ENCODE measurements at regions not wholly inside any gene's neighbourhood (a gene's known extent, or its start where the extent isn't known, plus 50 kb on each side); places are given as distances from the start of the nearest gene placed in this dataset.
"Not testable (repeated sequence)": the region's sequence is repeated elsewhere in the genome, so short reads cannot be mapped to it uniquely, and the experiment has no call there.

- no peak for DNase-seq (ENCODE audit: low read depth)
Observed at GRCh38 chr2:82233806-82234205, 1929.3 kb upstream of the LRRTM1 start.

- no peak for DNase-seq (ENCODE audit: low read depth)
Observed at GRCh38 chr2:82230406-82230805, 1925.9 kb upstream of the LRRTM1 start.

- DNase-seq (ENCODE audit: low read depth) = no peak
Observed at GRCh38 chr2:82226441-82226840, 1921.9 kb upstream of the LRRTM1 start.

- DNase-seq (ENCODE audit: low read depth) = no peak
Observed at GRCh38 chr2:82224301-82224940, 1919.9 kb upstream of the LRRTM1 start.

- DNase-seq (ENCODE audit: low read depth) = no peak
Observed at GRCh38 chr2:82215212-82215611, 1910.7 kb upstream of the LRRTM1 start.

- no peak for DNase-seq (ENCODE audit: low read depth)
Observed at GRCh38 chr2:82199493-82199852, 1894.9 kb upstream of the LRRTM1 start.

- DNase-seq (ENCODE audit: low read depth) = no peak
Observed at GRCh38 chr2:82198809-82199492, 1894.4 kb upstream of the LRRTM1 start.

- no peak for DNase-seq (ENCODE audit: low read depth)
Observed at GRCh38 chr2:82182270-82182669, 1877.7 kb upstream of the LRRTM1 start.

GRCh38 chr2:82175210-82175609, 1870.7 kb upstream of the LRRTM1 start:
- not testable (repeated sequence) for DNase-seq (ENCODE audit: low read depth)

GRCh38 chr2:82172483-82172882, 1867.9 kb upstream of the LRRTM1 start:
- no peak for DNase-seq (ENCODE audit: low read depth)

GRCh38 chr2:82169379-82169778, 1864.8 kb upstream of the LRRTM1 start:
- DNase-seq (ENCODE audit: low read depth) = no peak

- DNase-seq (ENCODE audit: low read depth) = no peak
Observed at GRCh38 chr2:82165377-82165776, 1860.8 kb upstream of the LRRTM1 start.

- no peak for DNase-seq (ENCODE audit: low read depth)
Observed at GRCh38 chr2:82158150-82158549, 1853.6 kb upstream of the LRRTM1 start.

- DNase-seq (ENCODE audit: low read depth) = no peak
Observed at GRCh38 chr2:82155469-82155868, 1850.9 kb upstream of the LRRTM1 start.

- no peak for DNase-seq (ENCODE audit: low read depth)
Observed at GRCh38 chr2:82143343-82143742, 1838.8 kb upstream of the LRRTM1 start.

- DNase-seq (ENCODE audit: low read depth) = no peak
Observed at GRCh38 chr2:82139979-82140611, 1835.5 kb upstream of the LRRTM1 start.

GRCh38 chr2:82137441-82137840, 1832.9 kb upstream of the LRRTM1 start:
- no peak for DNase-seq (ENCODE audit: low read depth)

- DNase-seq (ENCODE audit: low read depth) = no peak
Observed at GRCh38 chr2:82128051-82128450, 1823.5 kb upstream of the LRRTM1 start.

- no peak for DNase-seq (ENCODE audit: low read depth)
Observed at GRCh38 chr2:82124629-82125028, 1820.1 kb upstream of the LRRTM1 start.

- no peak for DNase-seq (ENCODE audit: low read depth)
Observed at GRCh38 chr2:82120654-82121053, 1816.1 kb upstream of the LRRTM1 start.

- DNase-seq (ENCODE audit: low read depth) = no peak
Observed at GRCh38 chr2:82120115-82120514, 1815.6 kb upstream of the LRRTM1 start.

- no peak for DNase-seq (ENCODE audit: low read depth)
Observed at GRCh38 chr2:82109418-82109817, 1804.9 kb upstream of the LRRTM1 start.

- DNase-seq (ENCODE audit: low read depth) = no peak
Observed at GRCh38 chr2:82098617-82099016, 1794.1 kb upstream of the LRRTM1 start.

GRCh38 chr2:82089518-82089917, 1785.0 kb upstream of the LRRTM1 start:
- DNase-seq (ENCODE audit: low read depth) = no peak

Data from stimulated activated CD8-positive, alpha-beta memory T cell treated with anti-CD3 and anti-CD28 coated beads, Interleukin-15, amount 100 ng/mL, for 1 hour (primary cell).